Lung (tissue), 11 donors: ENCODE measurements at regions not wholly inside any gene's neighbourhood (a gene's known extent, or its start where the extent isn't known, plus 50 kb on each side); places are given as distances from the start of the nearest gene placed in this dataset.

ENCODE experiments used
- ATAC-seq: fragments of 200-7000 bp; cut with Tn5 transposase; one replicate; pipeline ENCODE4 v1.9.1; 2020; ENCODE audit warnings: moderate number of reproducible peaks; ENCODE audit not compliant: insufficient read depth, low FRiP score
- DNase-seq, 3 donors: peaks; one replicate each; pipeline ENCODE4 v3.0.0-alpha.2; 2013 to 2017
- H3K27ac ChIP-seq, 2 donors: one replicate each; pipeline ENCODE4 v1.5.1; 2013; ENCODE audit warnings: mild to moderate bottlenecking in 2 of 2, moderate library complexity in 2 of 2, control low read depth in 1 of 2, inconsistent platforms in 1 of 2, low read depth in 1 of 2, low read length in 1 of 2
- H3K27me3 ChIP-seq, 3 donors: one replicate each; pipeline ENCODE4 v1.5.1; 2013; ENCODE audit warnings: low read length in 2 of 3; ENCODE audit not compliant: control insufficient read depth in 3 of 3, insufficient read depth in 3 of 3
- H3K36me3 ChIP-seq, 4 donors: one replicate each; pipeline ENCODE4 v1.5.1; 2013; ENCODE audit warnings: low read length in 4 of 4, mild to moderate bottlenecking in 1 of 4, moderate library complexity in 1 of 4; ENCODE audit not compliant: control insufficient read depth in 4 of 4, insufficient read depth in 4 of 4
- H3K4me1 ChIP-seq, 5 donors: one replicate each; pipeline ENCODE4 v1.5.1; 2013; ENCODE audit warnings: low read length in 5 of 5, mild to moderate bottlenecking in 2 of 5, moderate library complexity in 1 of 5; ENCODE audit not compliant: control insufficient read depth in 5 of 5, insufficient read depth in 5 of 5
- H3K4me3 ChIP-seq: one replicate; pipeline ENCODE4 v1.5.1; 2013; ENCODE audit warnings: mild to moderate bottlenecking, control low read depth, moderate library complexity
- H3K9ac ChIP-seq, 2 donors: one replicate each; pipeline ENCODE4 v1.5.1; 2013; ENCODE audit warnings: low read length in 2 of 2, control low read depth in 1 of 2; ENCODE audit not compliant: insufficient read depth in 1 of 2
- H3K9me3 ChIP-seq, 4 donors: one replicate each; pipeline ENCODE4 v1.5.1; 2013; ENCODE audit warnings: low read length in 3 of 4, mild to moderate bottlenecking in 1 of 4, moderate library complexity in 1 of 4; ENCODE audit not compliant: control insufficient read depth in 4 of 4, insufficient read depth in 3 of 4
- WGBS, 2 donors: extraction: QIAGEN DNeasy Blood & Tissue Kit; methylation state at CpG; one replicate each; pipeline ENCODE4 v1.1.7; 2013; 5-methylcytosine and 5-hydroxymethylcytosine counted together
- TF ChIP-seq, protein P1 (sequence below): IDR thresholded peaks from 2 replicates; pipeline ENCODE4 v1.5.1; 2012; ENCODE audit warnings: mild to moderate bottlenecking; ENCODE audit errors: control extremely low read depth, extremely low read depth
- donor health status: control.
- donor health status: control.
- donor health status: Bipolar disorder and iron deficiency.
- donor health status: healthy.
- donor health status: DM: yes; HTN: yes; CAD: no.

DNA sequence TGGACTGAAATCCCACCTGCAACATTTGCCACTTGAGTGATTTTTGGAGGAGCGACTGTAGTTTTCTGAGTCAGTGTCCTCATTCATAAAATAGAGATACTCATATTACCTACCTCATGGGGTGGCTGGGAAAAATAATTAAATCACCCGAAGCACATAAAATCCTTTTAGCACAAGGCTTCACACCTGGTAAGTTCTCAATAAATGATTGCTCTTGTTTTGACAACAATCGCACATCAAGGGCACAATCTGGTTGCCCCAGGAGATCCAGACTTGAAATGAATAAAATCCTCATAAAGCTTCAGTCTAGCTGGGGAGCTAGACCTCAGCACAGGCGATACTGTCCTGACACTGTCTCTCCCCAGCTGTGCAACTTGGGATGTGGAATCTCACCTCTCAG, 76.0 kb upstream of the CCDC60 start:
- 63 to 65% methylated on average over 4 of the region's 4 CpGs for WGBS, 2 donors
- DNase-seq: no peak
- TF ChIP-seq, protein P1, sequence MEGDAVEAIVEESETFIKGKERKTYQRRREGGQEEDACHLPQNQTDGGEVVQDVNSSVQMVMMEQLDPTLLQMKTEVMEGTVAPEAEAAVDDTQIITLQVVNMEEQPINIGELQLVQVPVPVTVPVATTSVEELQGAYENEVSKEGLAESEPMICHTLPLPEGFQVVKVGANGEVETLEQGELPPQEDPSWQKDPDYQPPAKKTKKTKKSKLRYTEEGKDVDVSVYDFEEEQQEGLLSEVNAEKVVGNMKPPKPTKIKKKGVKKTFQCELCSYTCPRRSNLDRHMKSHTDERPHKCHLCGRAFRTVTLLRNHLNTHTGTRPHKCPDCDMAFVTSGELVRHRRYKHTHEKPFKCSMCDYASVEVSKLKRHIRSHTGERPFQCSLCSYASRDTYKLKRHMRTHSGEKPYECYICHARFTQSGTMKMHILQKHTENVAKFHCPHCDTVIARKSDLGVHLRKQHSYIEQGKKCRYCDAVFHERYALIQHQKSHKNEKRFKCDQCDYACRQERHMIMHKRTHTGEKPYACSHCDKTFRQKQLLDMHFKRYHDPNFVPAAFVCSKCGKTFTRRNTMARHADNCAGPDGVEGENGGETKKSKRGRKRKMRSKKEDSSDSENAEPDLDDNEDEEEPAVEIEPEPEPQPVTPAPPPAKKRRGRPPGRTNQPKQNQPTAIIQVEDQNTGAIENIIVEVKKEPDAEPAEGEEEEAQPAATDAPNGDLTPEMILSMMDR: no peak
- no peak for ATAC-seq
- Histone ChIP-seq H3K9ac (no peak overlapping the region), H3K36me3 (no peaks in the 10 kb centered on the region), H3K4me1 (peaks cover 0 to 3% (median 0%) of the 10 kb centered on the region in 5 donors), H3K9me3 (peaks cover 0 to 2% (median 0%) of the 10 kb centered on the region in 4 donors), H3K27me3 (peaks cover 0 to 5% (median 0%) of the 10 kb centered on the region in 3 donors), H3K27ac (peak overlapping the region in 1 of 2 donors; percentile 15), H3K4me3 (no peak overlapping the region)

DNA sequence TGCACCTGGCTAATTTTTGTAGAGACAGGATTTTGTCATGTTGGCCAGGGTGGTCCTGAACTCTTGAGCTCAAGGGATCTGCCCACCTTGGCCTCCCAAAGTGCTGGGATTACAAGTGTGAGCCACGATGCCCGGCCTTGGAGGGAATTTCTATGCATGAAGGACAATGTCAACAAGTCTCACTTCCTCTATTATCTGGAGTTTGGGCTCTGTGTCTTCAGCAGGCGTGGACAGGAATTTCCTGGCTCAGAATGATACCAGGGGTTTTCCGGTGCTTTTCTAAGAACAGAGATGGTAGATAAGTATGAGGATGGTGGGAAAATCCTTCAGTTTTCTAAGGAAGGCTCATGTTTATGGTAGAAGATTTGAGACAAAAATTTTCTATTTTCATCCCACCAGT, 75.0 kb upstream of the CCDC60 start:
- TF ChIP-seq, protein P1: no peak
- H3K27me3 ChIP-seq: peaks cover 0 to 5% (median 0%) of the 10 kb centered on the region in 3 donors
- H3K36me3 ChIP-seq: no peaks in the 10 kb centered on the region
- no peak overlapping the region for H3K4me3 ChIP-seq
- peaks cover 0 to 3% (median 0%) of the 10 kb centered on the region in 5 donors for H3K4me1 ChIP-seq
- 8 to 10% methylated on average over 4 of the region's 4 CpGs for WGBS, 2 donors
- ATAC-seq (no peak), DNase-seq (peak in 1 of 3 donors; percentile 35)
- H3K9ac ChIP-seq: no peak overlapping the region
- peaks cover 0 to 2% (median 0%) of the 10 kb centered on the region in 4 donors for H3K9me3 ChIP-seq
- no peak overlapping the region for H3K27ac ChIP-seq

DNA sequence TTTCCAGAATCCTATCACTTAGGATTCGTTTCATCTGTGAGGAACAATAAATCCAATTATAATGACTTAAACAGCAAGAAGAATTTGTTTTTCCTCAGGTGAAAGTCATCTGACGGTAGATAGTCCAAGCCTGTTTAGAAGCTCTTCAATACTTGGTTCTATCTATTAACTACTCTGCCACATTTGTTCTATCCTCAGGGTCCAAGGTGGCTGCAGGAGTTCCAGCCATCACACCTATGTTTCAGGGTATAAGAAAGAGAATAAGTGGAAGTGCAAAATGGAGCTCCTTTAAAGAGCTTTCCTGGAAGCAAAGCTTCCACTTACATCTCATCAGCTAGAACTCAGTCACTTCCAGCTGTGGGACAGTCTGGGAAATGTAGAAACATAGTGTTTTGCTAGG, 72.1 kb upstream of the CCDC60 start:
- no peak for ATAC-seq

More for the DNA sequence above, 72.1 kb upstream of the CCDC60 start:
- WGBS, 2 donors: 93% methylated on average over 2 of the region's 2 CpGs
- Histone ChIP-seq H3K27ac (no peak overlapping the region), H3K4me1 (peaks cover 0 to 3% (median 0%) of the 10 kb centered on the region in 5 donors), H3K9ac (no peak overlapping the region), H3K36me3 (no peaks in the 10 kb centered on the region), H3K9me3 (peaks cover 0 to 4% (median 1%) of the 10 kb centered on the region in 4 donors), H3K4me3 (no peak overlapping the region), H3K27me3 (peaks cover 0 to 5% (median 0%) of the 10 kb centered on the region in 3 donors)
- DNase-seq: no peak
- TF ChIP-seq, protein P1: no peak
